GM23248 (cell line): ENCODE measurements at regions not wholly inside any gene's neighbourhood (a gene's known extent, or its start where the extent isn't known, plus 50 kb on each side); places are given as distances from the start of the nearest gene placed in this dataset.

ENCODE experiments used
- EZH2 ChIP-seq: fragments of 200-600 bp; sonication (generic); IDR thresholded peaks from 2 replicates; pipeline ENCODE4 v1.6.1; 2018; ENCODE audit warnings: antibody characterized with exemption, mild to moderate bottlenecking; ENCODE audit not compliant: insufficient read depth, poor library complexity, severe bottlenecking
- EZH2phosphoT487 ChIP-seq: fragments of 200-600 bp; sonication (generic); IDR thresholded peaks from 2 replicates; pipeline ENCODE4 v1.6.1; 2018; ENCODE audit warnings: antibody characterized with exemption, moderate library complexity, mild to moderate bottlenecking, low read depth; ENCODE audit not compliant: insufficient read depth

- TF ChIP-seq EZH2 (no peak), EZH2phosphoT487 (no peak)
These were observed 160.4 kb upstream of the SSTR1 start for GRCh38 chr14:38047195-38047902.
